Activated CD4-positive, alpha-beta T cell treated with anti-CD3 and anti-CD28 coated beads, Interleukin-2, Interleukin-6, amounts not matched to agents 100 ng/mL and 50 ng/mL, durations not matched to agents 16 hours and 8 hours (primary cell): ENCODE measurements at regions not wholly inside any gene's neighbourhood (a gene's known extent, or its start where the extent isn't known, plus 50 kb on each side); places are given as distances from the start of the nearest gene placed in this dataset.

ENCODE experiments used
- DNase-seq: peaks from one replicate; pipeline ENCODE4 v3.0.0-alpha.2; 2020

DNA sequence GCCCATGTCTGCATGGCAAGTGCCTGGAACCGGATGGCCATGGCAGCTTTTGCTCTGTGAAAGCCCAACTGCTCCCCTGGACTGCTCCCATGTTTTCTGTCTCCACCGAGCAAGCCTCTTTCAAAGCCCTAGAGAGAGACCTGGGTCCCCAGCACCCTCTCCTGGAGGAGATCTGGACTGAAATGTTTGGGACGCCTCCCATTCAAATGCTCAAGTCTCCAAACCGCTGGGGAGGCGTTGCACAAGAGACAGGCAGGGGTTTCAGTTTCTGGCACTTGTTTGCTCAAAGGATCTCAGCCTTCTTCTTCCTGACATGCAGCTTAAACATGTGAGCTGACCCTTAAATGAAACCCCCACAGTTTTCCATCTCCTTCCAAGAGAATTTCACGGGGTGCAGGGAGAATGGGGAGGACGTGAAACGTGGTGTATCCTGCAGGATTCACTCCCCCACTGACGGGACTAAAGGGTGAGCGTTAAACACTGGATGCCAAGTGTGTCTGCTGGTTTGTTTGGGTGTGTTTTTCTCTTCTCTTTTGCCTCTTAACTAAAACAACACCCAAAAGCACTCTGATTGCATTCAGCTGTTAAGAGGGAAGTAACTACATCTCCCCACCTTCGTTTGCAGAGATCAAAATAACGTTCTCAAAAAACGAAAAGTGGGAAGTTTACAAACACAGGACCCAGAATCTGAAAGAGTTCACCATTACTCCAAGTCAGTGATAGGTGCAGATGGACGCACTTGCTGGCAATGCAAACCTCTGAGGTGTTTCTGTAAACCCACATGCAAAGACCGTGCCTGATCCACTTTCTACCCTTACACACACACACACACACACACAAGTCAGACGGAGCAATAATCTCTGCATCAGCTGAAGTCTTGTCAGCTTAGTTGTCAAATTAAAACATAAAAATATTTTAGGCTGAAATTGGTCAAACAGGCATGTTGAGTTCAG is 256.9 kb downstream of the C16orf95 start:
- DNase-seq = no peak

DNA sequence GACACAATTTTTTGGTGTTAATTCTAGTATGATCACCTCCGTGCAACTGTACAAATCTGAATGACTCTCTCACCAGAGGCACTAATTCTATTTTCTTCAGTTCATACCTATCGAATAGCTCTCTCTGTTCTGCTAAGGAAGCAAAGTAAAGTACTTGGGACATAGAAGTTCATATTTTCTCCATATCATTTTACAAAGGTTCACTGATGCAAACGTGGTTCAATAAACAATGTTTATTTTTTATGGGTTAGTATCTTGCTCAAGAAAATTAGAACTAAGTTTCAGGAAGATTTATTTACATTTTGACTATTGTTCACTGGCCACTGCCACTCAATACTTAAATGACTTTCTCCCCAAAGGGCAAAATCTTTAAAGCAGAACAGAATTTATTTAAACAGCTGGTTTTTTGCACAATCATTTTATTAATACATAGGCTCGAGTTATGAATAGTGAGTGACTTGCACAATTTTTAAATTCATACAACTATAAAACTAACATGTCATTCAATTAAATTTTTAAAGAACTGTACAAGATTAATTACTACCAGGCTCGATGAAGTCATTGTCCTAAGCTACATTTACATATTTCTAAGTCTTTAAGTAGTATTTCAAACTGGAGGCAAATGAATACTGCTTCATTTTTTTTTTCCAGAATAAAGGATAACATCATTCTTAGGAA is 255.8 kb downstream of the C16orf95 start:
- DNase-seq = no peak

DNA sequence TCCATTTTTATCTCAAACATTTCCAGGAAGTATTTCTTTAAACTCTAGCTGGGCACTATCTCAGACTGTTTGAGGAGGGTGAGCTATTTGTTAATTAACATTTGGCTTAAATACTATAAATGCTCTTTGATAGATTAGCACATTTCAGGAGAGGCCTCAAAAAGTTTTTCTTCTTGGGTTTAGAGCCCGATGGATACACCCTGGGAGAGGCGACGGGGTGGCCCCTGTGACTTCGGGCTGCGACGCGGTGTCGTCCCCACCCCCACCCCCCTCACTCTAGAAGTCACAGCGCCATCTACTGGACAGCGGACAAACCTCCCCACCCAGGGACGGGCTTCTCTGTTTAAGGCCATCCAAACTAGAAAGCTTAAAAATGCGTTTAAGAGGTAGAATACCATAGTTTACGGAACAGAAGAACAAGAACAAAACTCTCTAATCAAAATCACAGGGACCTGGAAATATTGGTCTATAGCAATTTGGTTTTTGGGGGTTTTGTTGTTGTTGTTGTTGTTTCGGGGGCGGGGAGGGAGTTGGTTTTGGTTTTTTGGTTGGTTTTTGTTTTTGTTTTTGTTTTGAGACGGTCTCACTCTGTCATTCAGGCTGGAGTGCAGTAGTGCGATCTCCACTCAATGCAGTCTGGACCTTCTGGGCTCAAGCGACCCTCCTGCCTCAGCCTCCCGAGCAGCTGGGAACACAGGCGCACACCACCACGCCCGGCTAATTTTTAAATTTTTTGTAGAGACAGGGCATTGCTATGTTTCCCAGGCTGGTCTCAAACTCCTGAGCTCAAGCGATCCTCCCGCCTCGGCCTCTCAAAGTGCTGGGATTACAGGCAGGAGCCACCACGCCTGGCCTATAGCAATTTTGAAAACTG is 254.4 kb downstream of the C16orf95 start:
- DNase-seq = peak; percentile 73

DNA sequence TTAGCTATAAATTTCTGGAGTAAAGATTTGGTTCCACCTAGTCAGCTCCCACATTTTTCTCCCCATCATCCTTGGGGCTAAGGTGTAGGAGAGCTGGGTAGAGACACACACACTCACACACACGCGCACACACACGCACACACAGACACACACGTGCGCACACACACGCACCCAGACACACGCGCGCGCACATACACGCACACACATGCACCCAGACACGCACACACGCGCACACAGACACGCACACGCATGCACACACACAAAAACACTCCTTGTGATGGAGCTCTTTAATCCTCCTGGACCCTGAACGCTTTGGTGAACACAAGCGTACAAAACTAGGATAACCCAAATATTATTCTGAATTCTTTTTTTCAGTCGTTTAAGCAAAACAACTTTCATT is 253.6 kb downstream of the C16orf95 start:
- DNase-seq = no peak

DNA sequence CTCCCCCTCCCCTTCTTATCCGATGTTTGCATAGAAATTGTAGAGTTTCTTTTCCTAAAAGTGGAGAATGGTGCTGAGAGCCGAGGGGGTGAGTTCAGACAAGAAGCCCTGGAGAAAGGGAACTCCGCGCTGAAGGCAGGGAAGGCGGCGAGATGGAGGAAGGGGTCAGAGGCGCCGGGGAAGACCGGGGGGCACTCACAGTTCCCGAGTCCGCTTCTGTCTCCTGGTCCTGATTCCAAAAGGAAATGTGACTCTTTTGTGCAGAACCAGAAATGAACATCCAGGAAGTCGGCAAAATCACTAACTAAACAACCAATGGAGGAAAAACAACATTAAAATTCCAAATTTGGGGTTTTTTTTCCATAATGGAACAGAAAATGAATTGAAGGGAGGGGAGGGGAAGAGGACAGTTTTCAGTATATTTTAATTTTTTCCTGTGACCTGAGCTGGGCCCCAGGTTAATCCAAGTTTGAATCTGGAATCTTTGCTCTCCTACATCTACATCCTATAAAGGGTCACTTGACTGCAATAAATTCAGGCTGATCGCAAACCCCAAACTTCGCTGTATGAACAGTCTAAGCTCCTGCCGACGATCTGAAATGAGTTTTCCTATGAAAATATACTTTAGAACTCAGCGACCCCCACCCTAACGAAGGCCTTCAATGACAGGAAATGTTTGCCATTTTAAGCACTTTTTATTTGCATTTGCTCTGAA is 252.3 kb downstream of the C16orf95 start:
- DNase-seq = no peak

DNA sequence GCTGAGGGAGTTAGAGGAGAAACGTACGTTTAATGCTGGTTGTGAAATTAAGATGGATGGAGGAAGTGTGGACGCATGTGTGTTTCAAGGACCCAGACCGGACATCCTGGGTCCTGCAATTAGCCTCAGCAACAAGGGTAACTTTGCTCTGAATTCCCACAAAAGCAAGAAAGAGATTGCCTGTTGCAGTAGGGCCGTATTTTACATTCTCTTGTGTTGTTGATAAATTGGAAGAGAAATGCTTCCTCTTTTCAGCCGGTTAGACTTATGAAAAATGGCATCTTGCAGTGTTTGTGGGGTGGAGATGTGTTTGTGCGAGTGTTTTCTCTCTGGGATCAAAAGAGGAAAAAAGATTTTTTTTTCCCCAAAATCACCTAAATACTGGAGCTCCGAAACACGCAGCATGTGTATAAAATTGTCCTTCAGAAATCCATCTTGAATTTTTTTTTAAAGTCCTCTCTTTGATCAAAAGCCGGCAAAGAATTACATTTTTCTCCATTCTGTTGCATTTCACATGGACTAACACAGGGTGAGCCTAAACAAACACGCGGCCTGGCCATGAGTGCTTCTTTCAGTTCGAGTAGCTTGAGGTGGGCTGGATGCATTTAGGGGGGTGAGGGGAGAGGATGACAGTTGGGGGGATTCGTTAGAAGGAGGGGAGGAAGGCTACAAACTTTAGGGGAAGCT is 251.6 kb downstream of the C16orf95 start:
- DNase-seq = no peak

DNA sequence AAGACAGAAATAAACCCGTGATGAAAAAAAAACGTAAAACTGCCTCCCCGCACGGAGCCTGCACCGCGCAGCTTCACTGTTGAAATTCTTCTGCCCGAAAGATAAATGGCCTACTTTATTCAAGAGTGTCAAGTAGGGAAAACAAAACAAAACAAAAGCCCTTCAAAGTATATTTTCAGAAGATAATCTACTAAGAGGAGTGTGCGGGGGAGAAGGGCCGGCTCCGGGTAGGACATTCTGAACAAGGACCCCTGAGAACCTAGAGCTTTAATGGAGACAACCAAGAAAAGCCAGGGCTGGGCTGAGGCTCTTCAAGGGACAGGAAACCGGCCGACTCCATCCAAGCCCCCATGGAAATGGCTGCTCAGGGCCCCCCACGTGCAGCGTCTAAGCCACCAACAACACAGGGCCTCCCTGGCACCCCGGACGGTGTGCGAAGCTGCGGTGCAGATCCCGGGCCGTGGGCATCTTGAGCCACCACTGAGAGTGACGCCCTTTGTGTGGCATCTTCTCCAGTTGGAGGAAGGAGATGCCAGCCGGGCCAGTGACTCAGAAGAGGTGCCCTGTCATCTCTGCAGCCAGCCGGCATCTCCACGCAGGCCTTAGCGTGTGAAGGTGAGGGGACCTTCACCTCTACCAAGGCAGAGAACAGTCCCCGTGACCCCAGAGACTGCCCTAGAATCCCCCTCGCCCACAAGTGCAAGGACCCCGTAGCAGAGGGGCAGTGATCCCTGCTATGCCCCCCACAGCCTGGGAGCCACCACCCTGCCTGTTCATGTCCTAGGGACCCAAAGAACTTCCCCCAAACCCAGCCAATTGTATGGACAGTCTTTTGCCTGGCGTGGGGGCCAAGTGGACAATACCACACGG is 250.8 kb downstream of the C16orf95 start:
- DNase-seq = no peak

DNA sequence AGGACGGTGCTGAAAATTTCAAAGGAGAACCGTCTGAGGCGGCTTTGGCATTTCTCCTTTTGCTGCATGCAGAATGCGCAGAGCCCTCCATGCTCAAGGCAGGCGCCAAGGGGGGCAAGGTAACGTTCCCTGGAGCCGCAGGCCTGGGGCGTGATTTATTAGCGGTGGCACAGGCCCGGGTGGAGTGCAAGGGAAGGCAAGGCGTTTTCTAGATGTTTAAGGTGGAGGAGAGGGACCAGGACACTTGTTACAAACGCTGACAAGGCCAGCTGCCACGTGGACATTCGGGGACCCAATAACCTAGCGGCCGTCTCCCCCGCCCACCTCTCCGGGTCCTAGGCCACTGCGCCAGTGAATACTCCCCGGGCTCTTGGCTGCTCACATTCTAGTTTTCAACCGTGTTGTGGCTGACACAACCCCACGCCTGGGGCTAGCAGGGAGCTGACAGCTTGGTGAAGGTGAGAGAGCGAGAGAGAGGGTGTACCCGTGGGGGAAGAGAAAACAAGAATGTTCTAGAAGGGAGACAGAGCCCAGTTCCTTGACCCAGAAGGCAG is 250.1 kb downstream of the C16orf95 start:
- no peak for DNase-seq

DNA sequence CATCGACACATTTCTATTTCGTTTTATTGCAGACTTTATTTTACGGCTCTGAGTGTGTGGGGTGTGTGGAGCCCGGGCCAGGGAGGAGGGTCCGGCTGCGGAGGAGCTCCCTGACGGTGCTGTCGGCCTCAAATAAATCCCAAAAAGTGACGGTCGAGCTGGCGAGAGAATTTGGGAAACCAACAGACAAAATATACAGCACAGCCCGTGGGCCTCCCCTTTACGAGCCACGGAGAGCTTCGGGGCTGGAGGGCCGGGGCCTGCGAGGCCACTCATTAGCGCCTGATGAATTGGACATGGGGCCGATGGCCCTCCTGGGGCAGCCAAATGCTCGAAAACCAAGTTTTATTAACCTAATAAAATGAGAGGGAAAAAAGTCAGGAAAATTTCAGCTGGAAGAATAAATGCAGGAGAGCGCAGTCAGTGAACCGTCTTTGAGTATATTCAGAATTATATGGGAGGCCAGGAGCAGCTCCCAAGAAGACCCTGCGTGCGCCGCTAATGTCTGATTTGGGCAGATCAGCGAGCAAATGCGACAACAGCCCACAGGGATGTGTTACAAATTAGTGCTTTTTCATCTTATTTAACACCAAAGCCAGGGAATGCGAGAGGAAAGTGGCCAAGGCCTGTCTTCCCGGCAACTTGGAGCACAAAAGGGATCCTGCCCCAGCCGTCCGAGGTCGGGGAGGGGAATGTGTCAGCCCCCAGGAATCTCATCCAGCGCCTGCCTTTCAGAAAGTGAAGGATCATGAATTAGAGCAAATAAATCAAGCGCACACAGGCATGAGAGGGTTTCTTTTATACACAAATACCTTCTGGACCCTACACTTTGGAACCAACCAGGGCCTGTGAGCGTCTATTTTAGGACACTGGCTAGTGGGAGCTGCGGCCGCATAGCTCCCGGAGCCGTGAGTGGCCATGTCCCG is 249.1 kb downstream of the C16orf95 start:
- no peak for DNase-seq

DNA sequence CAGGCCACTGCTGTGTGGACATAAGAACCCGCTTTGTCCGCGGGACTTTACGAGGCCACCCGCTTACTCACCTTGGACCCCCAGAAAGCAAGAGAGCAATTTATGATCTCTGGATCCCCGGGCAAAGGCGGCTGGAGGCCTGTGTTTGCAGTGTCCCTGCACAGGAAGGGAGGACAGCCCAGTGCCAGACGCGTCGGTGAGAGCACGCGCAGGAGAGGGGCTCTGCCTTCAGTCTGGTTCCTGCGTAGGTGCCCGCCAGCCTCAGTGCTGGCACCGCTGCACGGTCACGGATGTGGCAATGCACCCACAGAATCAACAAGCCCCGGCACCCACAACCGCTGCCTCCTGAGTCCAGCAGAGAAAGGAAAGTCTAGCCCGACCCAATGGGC is 248.4 kb downstream of the C16orf95 start:
- no peak for DNase-seq

DNA sequence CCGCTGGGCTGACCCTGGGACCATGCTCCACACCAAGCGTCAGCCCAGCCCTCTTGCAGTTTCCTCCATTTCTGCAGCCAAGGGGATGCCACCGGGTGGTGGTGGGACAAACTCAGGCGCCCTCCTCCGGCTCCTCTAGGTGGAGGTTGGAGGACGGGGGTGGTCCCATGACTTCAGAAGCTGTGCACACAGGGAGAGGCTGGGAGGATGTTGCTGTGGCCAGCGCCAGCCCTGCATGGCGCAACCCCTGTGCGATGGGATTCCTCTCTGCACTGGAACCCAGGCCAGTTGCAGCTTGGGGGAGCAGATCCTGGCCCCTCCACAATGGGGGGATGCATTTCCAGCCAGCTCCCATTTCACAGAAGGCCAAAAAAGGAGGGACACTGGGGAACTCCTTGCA is 246.5 kb downstream of the C16orf95 start:
- DNase-seq = no peak

DNA sequence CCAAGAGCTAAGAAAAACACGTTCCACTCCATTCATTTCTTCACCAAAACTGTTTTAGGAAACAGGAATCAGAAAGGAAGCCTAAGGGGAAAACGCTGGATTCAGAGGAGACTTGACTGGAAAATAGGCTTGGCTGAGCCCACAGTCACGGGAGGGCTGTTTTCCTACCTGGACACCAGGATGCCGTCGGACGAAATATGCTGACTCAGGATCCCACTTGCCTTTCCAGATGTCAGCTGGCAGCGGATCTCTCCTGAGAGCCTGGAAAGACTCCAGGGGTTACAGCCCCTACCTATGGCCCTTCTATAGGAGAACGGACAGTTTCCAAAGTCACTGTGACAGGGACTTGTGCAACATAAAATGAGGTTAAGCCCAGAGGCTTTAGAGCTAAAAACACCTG is 245.1 kb downstream of the C16orf95 start:
- DNase-seq = no peak

DNA sequence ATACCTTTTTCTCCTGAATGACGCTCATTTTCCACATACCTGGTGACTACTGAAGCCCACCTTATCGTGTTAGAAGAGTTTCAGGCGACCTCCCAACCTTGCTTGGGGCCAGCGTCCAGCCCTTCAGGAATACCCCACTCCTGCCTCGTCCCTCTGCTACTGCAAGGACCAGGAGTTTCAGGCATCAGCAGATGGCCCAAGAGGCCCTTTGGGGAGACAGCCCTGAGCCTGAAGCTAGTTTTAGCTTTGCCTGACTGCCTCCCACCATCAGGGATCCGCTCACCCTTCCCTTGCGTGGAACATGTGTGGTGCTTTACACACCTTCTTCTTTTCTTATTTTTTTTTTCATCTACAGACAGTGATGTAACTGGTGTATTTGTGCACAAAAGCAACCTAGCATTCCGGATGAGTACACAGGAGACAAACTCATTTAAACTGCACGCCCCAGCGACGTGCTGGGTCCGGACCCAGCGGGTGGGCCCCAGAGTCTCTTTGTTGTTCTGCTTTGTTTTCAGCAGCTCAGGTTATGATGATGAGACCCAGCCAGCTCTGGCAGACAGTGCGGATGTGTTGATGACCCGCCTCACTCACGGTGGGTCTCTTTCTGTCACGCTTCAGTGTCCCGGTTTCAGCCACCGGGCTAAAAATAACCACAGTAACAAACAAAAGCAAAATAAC is 242.4 kb downstream of the C16orf95 start:
- DNase-seq = no peak

DNA sequence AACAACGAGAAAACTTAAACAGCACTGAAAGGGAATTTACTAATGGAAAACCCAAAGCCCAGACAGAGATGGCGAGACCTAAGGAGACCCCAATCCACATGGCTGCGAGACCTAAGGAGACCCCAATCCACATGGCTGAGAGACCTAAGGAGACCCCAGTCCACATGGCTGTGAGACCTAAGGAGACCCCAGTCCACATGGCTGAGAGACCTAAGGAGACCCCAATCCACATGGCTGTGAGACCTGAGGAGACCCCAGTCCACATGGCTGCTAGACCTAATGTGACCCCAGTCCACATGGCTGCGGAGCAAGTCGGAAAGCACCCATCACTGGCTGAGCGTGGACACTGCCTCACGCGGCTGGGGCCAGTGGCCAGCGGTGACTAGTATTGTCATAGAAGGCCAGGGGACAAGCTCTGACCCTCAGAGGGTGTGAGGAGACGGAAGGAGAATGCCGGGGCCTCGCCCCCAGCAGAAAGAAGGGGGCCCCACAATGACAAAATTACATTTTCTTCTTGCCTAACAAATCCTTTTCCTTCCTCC is 241.8 kb downstream of the C16orf95 start:
- no peak for DNase-seq

DNA sequence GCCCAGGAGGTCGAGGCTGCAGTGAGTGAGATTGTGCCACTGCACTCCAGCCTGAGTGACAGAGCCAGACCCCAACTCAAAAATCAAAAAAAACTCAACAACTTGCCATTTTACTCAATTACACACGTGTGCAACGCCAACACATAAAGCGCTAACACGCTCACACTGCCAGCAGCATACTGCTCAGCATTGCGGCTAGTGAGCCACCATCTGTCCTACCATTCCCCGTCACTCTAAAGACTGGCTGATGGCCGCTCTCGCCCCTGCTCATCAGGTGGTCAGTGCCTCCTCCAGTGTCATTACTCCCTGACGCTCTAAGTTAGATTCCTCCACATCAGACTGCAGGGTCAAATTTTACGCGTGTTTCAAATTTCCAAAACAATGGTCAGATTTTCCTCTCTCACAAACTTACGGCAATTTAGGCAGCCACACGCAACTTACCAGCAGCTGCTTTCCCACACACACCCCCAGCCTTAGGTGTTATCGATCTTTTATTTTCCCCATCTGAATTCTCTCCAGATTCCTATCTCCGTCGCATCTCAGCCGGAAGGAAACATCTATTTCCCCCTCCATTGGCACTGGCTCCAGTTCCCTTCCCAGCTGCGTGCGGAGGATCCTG is 240.8 kb downstream of the C16orf95 start:
- DNase-seq = no peak

DNA sequence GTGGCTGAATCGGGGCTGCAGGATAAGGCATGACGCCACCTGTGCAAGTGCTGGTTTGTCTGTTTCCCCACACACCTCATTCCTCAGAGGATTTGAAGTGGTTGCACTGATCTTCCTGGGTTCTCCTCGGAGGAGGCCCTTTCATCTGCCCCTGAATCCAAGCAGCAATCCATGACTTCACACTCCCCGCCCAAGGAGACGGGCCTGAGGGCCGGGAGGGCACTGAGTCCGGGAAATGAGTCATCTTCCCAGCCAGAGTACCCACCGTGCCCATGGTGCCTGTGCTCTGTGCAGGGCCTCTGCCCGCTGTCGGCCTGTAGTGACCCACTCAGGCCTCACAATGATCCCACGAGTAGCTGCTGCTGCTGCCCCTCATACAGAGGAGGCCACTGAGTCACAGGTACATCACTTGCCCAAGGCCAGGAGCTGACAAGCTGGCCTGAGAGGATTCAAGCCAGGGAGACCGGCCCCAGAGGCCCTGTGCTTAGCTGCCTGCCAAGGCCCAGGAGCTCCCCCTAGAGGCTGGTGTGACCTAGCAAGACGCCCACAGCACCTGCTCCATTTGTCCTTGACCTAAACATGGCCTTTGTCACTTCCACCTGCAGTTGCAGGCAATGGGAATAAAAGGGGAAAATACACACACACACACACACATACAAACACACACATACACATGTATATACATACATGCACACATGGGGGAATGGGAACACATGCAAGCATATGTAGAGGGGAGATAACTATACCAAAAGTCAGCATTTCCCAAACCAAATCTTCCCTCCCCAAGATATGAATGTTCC is 240.0 kb downstream of the C16orf95 start:
- DNase-seq = peak; percentile 67

DNA sequence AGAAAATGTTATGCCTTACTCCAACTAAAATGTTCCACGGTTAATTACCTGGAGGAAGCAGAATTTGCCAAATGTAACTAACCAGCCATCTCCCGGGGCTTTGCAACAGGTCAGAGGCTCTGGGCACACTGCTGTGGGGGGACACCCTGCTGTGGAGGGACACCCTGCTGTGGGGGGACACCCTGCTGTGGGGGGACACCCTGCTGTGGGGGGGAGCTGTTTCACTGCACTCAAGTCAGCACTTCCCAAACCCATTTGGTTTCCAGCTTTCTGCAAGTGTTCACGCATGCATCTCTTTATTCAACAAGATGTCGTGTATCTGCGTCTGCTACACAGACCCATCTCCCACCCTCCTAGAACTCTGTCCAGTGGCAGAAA is 239.5 kb downstream of the C16orf95 start:
- no peak for DNase-seq
